NCI-H2171 (cell line): ENCODE measurements at regions not wholly inside any gene's neighbourhood (a gene's known extent, or its start where the extent isn't known, plus 50 kb on each side); places are given as distances from the start of the nearest gene placed in this dataset.

Experiments used
- DNase-seq: peaks from one replicate; lab custom pipeline; 2025; lab: John Stamatoyannopoulos, UW

DNA sequence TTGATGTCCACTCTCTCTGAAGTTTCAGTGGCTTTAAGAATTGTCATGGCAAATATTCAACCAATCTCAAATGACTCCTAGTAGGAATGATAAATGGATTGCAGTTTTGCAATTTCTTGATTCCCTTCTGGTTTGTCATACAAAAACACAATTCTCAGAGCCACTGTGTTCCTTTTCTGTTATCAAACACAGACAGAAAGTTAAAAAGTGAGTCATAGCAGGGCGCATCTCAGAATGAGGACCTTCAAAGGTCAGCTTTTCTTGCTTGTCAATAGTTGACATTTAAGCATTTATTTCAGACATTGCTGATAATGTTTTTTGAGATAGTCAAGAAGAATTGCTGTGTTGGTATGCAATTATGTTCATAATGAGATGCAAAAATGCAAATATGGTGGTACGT lies 405.9 kb downstream of the NR2F2 start:
- no peak for DNase-seq

DNA sequence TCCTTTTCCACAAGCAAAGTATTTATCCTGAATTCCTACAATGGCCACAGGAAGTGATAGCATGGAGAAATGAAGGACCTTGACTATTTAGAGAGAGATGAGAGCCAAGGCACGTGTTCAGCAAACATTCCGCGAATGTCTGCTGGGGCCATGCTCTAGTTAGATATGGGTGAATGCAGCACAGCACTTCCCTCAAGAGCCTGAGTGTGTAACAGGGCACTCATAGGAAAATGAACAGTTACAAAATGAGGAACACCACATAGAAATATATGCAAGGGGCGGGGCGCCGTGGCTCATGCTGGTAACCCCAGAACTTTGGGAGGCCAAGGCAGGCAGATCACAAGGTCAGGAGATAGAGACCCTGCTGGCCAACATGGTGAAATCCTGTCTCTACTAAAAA lies 406.9 kb downstream of the NR2F2 start:
- no peak for DNase-seq

DNA sequence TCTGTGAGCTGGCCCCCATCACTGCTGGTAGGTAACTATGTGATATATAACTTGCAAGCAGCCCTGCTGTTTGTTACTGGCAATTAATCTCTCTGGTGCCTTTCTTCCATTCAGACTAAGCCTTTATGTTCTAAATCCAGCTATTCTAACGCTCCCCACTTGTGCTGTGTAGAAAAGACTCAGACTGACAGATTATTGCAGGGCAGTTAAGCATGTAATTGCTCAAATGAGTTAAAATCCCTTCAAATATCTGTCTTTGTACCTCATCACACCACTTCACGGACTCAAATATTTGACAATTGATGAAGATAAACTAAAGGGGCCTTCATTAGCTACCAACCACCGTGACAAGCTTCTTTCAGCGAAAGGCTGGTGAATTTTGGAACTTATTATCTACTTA lies 416.2 kb downstream of the NR2F2 start:
- no peak for DNase-seq

DNA sequence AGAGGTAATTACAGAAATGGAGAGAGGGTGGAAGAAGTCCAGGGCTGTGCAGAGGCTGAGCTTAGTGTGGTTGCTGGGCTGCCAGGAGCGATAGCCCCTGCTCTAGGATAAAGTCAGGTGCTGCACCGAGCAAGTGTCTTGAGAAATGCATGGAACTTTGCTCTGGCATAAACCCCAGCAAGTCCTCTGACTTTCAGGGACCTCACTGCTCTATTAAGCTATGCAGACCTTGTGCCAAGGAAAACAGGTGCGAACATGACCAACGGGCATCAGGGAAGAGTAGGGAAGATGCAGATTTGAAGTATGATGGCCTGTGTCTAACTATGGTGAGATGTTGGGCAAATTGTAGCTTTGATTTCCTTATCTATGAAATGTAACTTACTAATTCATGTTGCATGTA lies 416.8 kb downstream of the NR2F2 start:
- DNase-seq = no peak

DNA sequence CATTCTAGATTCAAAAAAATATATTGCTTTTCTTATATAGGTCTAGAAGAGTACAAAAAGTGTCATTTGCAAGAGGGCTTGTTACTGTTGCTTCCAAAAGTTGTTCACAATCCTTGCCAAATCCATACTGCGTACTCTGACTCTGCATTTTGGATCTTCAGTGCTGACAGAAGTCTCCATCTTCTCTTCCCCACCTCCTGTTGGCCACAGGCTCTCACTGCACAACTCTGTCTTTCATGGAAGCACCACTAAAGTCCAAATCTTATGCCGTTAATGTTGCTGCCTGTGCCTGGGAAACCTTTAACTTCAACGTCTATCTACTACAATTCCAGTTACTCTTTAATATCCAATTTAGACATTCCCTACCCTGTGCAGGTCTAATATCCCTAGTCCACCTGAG lies 419.9 kb downstream of the NR2F2 start:
- no peak for DNase-seq

DNA sequence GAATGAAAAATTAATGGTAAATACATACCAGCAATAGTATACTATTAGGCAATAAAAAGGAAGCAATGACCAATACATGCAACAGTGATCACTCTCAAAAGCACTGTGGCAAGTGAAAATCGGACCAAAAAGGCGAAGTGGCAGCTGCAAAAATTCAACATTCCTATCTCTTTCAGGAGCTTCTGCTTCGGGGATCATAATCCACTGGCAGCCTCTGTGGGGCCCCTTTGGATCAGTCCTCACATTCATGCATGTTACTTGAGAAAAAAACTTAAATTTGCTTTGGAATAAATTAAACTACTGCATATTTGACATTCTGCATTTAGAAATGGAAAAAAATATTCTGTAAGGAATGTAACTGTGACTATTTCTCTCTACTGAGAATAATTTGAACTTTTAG lies 425.6 kb downstream of the NR2F2 start:
- DNase-seq = no peak

DNA sequence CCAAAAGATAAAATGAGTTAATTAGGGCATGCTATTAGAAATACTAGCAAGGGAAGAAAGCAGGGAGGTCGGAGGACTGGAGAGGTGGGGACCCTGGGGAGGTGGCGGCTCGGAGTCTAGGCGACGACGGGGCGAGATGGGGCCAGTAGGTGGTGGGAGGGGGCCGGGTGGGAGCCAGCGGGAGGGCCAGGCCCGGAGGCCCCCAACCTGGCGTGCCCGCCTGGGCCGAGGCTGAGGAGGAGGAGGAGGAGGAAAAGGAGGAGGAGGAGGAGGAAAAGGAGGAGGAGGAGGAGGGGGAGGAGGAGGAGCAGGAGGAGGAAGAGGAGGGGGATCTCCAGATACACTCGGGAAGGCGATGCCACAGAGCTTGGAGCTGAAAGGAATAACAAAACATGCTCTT lies 426.2 kb downstream of the NR2F2 start:
- DNase-seq = no peak

DNA sequence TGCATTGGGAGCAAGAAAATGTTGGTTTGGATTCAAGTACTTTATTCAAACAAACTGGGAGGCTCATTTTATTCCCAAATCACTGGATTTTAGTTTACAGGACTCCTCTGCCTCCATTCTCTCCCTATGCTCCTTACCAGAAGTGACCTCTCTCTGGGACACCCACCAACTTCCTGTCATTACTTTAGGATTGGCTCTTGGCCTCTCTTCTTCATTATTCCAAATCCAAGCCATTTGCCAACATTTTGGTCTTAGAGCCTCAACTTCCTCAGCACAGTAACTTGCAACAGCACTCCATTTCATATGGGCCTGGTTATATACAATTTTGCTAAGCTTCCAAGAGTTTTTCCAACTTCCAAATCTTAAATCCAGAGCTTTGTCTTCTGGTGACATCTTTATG lies 432.1 kb downstream of the NR2F2 start:
- DNase-seq = no peak

DNA sequence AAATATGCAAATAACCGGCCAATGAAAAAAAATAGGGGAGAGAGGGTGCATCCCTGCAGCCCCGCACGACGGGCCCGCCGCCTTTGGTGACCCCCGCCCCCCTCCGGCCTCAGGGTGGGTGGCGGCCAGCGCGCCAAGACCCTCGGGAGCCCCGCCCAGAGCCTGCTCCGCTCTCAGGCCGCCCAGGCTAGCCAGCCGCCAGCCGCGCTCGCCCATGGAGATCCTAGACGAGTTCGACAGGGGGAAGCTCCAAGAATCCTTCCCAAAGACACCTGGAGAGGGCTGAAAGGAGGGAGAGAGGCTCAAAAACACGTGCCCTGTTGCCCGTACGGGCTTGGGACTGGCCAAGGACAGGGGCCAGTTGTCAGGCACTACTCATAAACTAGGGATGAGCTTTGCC lies 434.0 kb downstream of the NR2F2 start:
- no peak for DNase-seq

DNA sequence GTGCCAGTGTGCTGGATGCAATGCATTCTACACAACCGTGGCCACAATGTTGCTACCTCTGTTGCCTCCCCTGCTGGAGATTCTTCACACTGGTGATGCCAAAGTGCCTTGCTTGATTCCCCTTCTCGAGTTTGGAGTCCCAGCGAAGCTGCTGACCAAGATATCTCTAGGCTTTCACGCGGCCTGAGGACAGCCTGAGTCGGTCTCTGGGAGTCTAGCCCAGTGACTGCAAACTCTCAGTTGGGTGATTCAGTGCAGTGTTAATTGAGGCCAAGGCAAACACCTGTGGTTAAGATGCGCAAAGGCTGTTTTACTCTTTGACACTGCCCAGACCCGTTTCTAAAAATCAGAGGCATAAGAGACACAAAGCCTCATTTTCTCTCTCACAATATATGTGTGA lies 434.4 kb downstream of the NR2F2 start:
- DNase-seq = no peak

DNA sequence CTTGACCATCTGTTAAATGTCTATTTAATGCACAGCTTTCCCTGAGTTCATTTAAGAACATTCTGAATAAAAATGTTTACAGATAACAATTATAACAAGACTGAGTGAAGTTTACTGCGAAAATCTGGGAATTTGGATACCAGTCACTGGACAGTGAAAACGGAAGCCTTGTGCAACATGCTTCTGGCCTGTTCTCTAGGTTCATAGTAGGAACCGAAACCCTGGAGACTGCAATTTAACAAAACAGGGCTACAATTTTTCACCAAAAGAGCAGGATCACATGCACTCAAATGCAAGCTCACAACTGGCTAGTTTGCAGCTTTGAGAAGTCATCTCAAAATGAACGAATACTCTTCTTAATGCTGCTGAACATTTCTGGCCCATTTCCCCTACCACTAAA lies 435.9 kb downstream of the NR2F2 start:
- no peak for DNase-seq

DNA sequence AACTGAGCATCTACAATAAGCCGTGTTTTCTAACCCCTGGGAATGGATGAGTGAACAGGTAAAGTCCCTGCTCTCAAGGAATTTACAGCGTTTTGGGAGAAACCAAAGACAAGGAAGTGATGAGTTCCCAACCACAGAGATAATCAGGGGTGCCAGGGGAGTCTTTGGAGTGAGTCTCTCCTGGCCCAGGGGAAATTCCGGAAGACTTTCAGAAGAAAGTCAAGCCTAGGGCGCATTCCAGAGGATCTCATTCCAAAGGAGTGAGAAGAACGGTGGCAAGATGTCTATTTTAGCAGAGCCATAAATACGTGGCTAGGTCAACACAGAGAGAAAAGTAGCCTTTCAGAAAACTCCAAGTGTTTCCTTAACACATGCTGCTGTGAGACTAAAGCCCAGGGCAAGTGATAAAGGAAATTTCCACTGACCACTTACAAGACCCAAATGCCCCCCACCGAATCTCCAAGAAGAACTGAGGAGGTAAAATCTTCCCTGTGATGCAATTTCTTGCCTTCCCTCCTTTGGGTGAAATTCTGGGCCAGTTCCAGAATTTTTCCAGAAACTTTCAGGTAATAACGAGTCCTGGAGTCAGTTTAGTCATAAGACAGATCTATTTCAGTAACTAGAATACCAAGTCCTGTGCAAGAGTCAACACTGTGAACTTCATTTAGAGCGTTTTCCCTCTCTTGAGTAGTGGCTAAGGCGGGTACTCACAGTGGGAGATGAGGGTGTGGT lies 437.4 kb downstream of the NR2F2 start:
- no peak for DNase-seq

DNA sequence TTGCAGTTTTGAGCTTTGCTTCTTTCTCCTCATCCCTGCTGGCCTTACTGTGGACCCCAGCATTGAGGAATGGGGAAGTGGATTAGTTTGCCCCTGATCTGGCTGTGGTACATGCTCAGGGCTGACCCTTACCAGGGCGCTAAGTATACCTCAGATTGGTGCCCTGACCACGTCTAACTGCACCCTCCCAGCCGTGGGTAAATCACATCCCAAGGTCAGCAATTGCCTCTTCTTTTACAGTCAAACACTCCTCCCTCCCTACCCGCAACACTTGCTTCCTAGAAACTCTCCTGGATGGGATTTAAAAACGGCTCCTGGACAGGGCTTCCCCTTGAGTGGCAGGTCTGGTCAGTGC lies 437.9 kb downstream of the NR2F2 start:
- no peak for DNase-seq

DNA sequence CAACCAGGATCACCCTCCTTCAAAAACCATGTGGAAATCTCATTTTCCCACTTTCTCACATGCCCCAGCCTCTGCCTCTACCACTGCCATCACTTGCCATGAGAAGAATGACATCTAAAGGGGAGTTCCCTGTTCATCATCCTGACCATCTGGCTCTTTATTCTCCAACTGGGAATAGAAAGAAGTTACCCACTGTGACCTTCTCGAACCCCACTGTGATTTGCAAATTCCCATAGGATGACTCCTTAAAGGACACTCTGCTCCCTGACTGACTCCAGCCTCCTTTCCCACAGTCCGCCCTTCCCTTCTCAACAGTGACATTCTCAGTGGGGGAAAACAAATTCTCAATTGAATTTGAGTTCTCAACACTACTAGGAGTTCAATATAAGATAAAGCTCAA lies 440.5 kb downstream of the NR2F2 start:
- DNase-seq = no peak

DNA sequence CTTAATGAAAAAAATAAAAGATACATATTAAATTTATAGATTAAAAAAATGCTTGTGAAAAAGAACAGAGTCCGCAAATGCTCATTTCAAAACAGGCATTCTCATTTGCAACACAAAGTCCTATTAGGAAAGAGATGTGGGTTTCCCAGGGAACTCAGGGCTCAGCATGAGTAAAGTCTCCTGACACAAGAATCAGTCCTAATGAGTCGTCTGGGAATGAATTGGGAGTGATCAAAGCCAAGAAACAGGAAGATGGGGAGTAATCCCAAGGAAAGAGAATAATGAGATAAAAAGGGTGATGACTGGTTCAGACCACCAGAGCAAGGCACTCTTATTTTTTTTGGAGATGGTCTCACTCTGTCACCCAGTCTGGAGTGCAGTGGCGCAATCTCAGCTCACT lies 443.7 kb downstream of the NR2F2 start:
- DNase-seq = no peak

DNA sequence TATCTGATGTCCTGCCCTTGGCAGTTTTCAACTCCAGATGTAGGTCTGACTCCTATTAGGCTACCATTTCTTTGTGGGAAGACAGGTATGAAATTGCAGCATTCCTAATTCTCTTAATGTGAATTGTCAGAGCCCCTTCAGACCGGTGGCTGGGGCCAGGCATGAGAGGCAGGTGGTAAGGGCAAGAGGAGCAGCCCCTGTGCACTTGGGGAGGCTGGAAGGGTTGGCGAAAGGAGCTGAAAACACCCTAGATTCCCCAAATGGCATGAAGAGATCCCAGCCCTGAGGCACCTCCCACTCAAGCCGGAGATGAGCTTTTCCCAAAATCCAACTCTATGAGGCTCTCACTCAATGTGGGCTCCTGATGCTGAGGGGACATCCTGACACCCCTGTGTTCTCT lies 453.2 kb downstream of the NR2F2 start:
- DNase-seq = no peak

DNA sequence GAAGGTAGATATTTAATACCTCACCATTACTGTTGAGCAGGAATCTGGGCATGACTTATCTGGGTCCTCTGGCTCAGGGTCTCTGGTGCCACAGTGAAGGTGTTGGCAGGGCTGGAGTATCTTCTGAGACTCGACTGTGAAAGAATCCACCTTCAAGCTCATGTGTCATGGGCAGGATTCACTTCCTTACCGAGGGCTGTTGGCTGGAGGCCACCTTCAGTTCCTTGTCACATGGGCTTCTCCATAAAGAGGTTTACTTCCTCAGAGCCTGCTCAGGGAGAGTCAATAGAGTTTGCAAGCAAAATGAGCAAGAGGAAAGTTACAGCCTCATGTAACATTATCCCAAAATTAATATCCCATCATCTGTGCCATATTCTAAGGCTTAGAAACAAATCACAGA lies 459.5 kb downstream of the NR2F2 start:
- DNase-seq = no peak

DNA sequence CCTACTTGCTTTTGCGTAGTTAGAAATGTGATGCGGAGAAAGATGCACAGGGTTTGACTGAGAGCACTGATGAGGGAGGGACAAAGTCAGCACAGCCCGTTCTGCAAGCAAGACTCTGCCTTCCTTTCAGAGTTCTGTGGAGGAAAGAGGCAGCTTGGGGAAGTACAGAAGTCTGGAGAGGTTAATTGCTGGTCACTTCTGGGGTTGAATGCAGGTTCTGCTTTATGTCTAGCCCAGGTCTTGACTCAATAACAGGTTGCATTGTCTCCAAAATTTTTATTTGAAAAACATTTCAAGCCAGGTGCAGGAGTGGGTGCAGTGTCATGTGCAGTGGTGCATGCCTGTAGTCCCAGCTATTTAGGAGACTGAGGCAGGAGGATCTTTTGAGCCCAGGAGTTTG lies 461.7 kb downstream of the NR2F2 start:
- no peak for DNase-seq

DNA sequence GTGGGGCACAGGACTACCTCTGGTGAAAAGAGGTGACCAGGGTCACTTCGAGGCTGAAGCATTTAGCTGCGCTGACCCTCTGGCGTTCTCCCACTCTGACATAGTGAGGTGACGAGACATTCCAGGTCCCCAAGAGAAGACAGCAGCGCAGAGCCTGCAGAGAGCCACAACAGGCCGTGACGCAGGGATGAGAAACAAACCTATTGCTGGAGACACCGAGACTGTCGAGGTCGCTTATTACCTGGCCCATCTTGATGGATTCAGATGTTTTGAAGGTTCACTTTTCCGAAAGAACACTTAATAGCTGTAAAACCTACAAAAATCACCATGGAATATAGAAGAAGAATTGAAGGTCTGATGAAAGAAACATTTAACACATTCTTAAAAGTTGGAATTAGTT lies 466.3 kb downstream of the NR2F2 start:
- no peak for DNase-seq

DNA sequence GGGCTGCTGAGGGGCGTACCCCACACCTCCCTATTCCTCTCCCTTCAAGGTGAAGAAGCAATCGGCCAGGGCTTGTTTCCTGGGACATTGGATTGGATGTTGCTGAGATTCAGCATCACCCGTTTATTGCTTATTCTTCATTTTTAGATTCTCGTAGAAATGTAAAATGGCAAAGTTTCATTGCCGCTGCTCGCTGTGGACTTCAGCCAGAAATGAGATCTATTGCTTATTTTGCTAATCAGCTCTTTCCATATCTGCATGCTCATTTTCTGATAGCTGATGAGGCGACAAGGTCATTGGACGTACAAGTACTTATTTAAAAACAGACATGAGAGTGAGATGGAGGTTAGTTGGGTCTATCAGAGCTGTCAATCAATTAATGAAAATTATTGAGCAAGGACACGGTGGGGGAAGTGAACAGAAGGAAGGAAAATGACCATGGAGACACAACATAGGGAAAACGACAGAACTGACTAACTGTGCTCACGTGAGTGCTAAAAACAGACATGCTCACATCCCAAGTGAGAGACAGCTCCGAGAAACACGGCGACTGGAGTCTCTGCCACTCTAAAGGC lies 471.2 kb downstream of the NR2F2 start:
- DNase-seq = no peak

DNA sequence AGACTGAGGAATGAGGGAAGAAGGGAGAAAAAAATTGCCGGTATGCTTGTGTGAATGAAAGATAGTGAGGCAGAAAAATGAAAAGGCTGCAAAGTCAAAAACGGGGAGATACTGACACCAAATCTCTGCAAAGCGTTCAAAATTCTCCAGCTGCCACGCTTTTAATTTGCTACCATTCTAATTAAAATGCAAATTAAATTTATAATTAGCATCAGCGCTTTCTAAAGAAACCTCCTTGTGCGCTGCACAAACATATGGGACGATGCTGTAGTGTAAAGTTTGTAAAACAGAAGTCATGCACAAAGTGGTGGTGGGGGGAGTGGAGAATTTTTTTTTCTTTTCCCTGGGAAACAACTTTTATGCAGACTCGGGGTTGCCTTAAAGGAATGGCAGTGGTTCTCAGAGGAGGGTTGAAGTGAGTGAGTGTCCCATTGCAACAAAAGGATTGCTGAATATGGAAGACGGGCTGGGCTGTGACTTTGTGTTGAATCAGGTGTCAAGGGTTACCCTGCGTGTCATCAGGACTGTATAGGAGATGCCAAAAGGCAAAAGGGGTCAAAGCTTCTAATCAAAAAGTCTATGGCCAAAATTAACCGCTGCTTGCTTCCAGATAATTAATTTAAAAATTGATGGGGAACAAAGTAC lies 472.2 kb downstream of the NR2F2 start:
- no peak for DNase-seq

DNA sequence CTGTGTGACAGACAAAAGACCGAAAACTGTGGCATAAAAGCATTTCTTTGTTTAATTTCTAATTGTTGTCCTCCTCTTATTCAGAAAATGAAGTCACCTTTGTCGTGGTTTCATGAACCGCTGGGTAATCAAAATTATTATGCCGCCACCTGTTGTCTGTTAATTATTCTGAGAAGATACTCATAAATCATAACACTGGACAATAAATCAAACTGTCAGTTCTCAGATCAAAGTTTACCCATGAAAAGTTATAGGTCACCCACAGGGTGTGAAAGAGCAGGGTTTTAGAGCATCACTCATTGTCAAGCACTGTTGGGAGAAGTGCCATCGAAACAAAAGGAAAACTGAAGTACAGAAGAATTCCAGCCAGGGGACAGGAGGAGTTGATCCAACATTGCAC lies 474.3 kb downstream of the NR2F2 start:
- DNase-seq = no peak

DNA sequence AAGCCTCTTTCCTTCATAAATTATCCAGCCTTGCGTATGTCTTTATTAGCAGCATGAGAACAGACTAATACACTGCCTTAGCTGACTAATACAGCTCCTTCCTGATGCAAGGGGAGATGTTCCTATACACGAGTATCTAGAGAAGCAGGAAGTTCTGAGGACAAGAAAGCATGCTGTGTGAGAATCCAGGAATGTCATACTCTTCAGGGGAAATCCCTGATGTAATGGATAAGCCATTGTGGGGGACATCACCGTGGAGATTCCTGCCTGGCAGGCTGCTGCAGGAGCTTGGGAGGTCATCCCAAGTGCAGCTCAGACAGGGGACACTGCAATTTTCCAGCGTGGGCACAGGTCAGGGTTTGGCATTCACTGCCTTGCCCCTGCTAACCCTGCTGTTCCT lies 476.9 kb downstream of the NR2F2 start:
- no peak for DNase-seq

DNA sequence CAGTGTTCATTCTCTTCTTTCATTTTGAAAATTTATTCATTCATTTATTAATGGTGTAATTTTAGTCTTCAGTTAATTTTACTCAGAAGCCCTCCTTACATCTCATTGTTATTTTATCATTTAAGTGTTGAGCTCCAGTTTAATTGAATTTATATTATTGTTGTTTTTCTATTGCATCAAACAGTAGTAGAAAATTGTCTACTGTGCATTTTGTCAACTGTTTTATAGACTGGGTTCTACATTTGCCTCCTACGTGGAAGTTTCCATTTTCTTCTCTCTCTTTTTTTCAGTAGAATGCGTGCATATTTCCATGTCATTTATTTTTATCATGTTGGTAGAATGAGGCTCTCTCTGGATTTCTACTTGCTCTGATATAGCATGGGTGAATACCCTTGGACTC lies 487.4 kb downstream of the NR2F2 start:
- DNase-seq = no peak
